Liver (tissue), 8 donors: ENCODE measurements at regions not wholly inside any gene's neighbourhood (a gene's known extent, or its start where the extent isn't known, plus 50 kb on each side); places are given as distances from the start of the nearest gene placed in this dataset.

Experiments
- DNase-seq: peaks from one replicate; pipeline ENCODE4 v3.0.0-alpha.2; 2017; ENCODE audit warnings: low spot score
- H3K27ac ChIP-seq, 2 donors: one replicate each; pipeline ENCODE4 v1.7.0; 2013; ENCODE audit warnings: inconsistent platforms in 2 of 2, low read length in 2 of 2, control low read depth in 1 of 2, low read depth in 1 of 2, mild to moderate bottlenecking in 1 of 2
- H3K27me3 ChIP-seq, 4 donors: one replicate each; pipeline versions ENCODE4 v1.6.1 to v1.7.0; 2013; ENCODE audit warnings: low read length in 3 of 4, inconsistent platforms in 1 of 4, mild to moderate bottlenecking in 1 of 4, moderate library complexity in 1 of 4; ENCODE audit not compliant: control insufficient read depth in 4 of 4, insufficient read depth in 4 of 4
- H3K36me3 ChIP-seq, 4 donors: one replicate each; pipeline versions ENCODE4 v1.6.1 to v1.7.0; 2013; ENCODE audit warnings: low read length in 3 of 4, mild to moderate bottlenecking in 3 of 4, low read depth in 1 of 4, moderate library complexity in 1 of 4; ENCODE audit not compliant: control insufficient read depth in 4 of 4, insufficient read depth in 3 of 4
- H3K4me1 ChIP-seq, 4 donors: one replicate each; pipeline versions ENCODE4 v1.6.1 to v1.7.0; 2013; ENCODE audit warnings: low read length in 3 of 4, mild to moderate bottlenecking in 3 of 4, moderate library complexity in 1 of 4; ENCODE audit not compliant: control insufficient read depth in 4 of 4, insufficient read depth in 4 of 4
- H3K4me3 ChIP-seq, 3 donors: one replicate each; pipeline versions ENCODE4 v1.6.1 to v1.7.0; 2013; ENCODE audit warnings: low read length in 3 of 3, control low read depth in 1 of 3, low read depth in 1 of 3, mild to moderate bottlenecking in 1 of 3
- H3K9ac ChIP-seq, 2 donors: one replicate each; pipeline ENCODE4 v1.7.0; 2013; ENCODE audit warnings: low read length in 2 of 2, mild to moderate bottlenecking in 2 of 2, moderate library complexity in 2 of 2, control low read depth in 1 of 2, low read depth in 1 of 2
- H3K9me3 ChIP-seq, 4 donors: one replicate each; pipeline versions ENCODE4 v1.6.1 to v1.7.0; 2013; ENCODE audit warnings: low read length in 3 of 4; ENCODE audit not compliant: control insufficient read depth in 4 of 4
- ATF3 ChIP-seq: IDR thresholded peaks from 2 replicates; pipeline ENCODE4 v1.6.1; 2016; ENCODE audit warnings: antibody characterized with exemption
- FOXA1 ChIP-seq: IDR thresholded peaks from 2 replicates; pipeline ENCODE4 v1.6.1; 2016; ENCODE audit warnings: antibody characterized with exemption
- FOXA2 ChIP-seq: IDR thresholded peaks from 2 replicates; pipeline ENCODE4 v1.6.1; 2016; ENCODE audit warnings: antibody characterized with exemption
- GABPA ChIP-seq, 2 donors: IDR thresholded peaks in 1 of 2; conservative IDR thresholded peaks in 1 of 2; 2 replicates each; pipeline ENCODE4 v1.6.1; 2016; ENCODE audit warnings: antibody characterized with exemption in 2 of 2, mild to moderate bottlenecking in 1 of 2, moderate library complexity in 1 of 2
- HNF4A ChIP-seq, 2 donors: conservative IDR thresholded peaks; 2 replicates each; pipeline ENCODE4 v1.6.1; 2016; ENCODE audit warnings: antibody characterized with exemption in 2 of 2, mild to moderate bottlenecking in 2 of 2
- JUND ChIP-seq, 2 donors: IDR thresholded peaks; 2 replicates each; pipeline ENCODE4 v1.6.1; 2016; ENCODE audit warnings: antibody characterized with exemption in 2 of 2
- TAF1 ChIP-seq: conservative IDR thresholded peaks from 2 replicates; pipeline ENCODE4 v1.6.1; 2016; ENCODE audit warnings: antibody characterized with exemption, mild to moderate bottlenecking
- YY1 ChIP-seq: IDR thresholded peaks from 2 replicates; pipeline ENCODE4 v1.6.1; 2016; ENCODE audit warnings: antibody characterized with exemption, mild to moderate bottlenecking
- ZBTB33 ChIP-seq: IDR thresholded peaks from 2 replicates; pipeline ENCODE4 v1.6.1; 2016; ENCODE audit warnings: antibody characterized with exemption
- WGBS: extraction: QIAGEN DNeasy Blood & Tissue Kit; methylation state at CpG from one replicate; pipeline ENCODE4 v1.1.7; 2013; 5-methylcytosine and 5-hydroxymethylcytosine counted together
- TF ChIP-seq, protein P1 (sequence below): IDR thresholded peaks from 2 replicates; pipeline ENCODE4 v1.6.1; 2016; ENCODE audit warnings: antibody characterized with exemption, mild to moderate bottlenecking
- TF ChIP-seq, protein P2 (sequence below): fragments of 150-350 bp; IDR thresholded peaks from 2 replicates; pipeline ENCODE4 v1.5.1; 2017; ENCODE audit warnings: improper control_type of control experiment, low read depth, low read length; ENCODE audit not compliant: missing input control
- donor health status: healthy.
- donor health status: healthy.
- donor health status: healthy.
- donor health status: healthy.
- donor health status: healthy.

DNA sequence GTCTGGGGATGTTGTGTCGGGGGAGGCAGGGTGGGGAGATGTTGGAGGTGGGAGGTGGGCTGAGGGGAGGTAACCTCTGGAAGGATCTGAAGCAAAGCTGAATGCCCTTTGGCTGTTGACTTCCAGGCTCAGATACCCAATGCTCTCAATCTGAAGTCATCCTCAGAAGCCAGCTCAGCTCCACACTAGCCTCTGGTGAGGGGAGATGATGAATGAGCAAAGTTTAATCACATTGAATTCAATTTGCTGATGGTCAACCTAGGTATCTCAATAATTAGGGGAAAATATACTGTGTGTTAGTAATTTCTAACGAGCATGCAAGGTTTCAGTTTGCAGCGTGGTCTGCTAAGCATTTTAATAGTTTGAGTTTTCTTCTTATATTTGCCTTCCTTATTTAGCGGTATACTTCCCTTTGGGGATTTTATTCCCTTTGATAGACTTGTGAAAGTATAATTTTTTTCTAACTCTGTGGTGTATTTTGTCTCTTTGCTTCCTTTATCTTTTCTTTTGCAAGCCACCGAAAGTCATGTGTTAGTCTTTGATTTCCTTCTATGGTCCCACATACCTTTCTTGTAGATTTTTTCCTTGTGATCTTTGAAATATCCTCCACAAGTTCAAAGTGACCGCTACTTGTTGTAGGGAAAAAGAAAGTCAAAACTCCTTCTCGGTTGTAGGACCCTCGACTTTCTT is 146.3 kb upstream of the LEF1 start:
- H3K27me3 ChIP-seq = no peaks in the 10 kb centered on the region
- TF ChIP-seq HNF4A (conservative IDR thresholded peaks at IDR 0.05) = no peak
- 72% methylated on average over 8 of the region's 8 CpGs for WGBS
- H3K4me3 ChIP-seq = no peak overlapping the region
- no peaks in the 10 kb centered on the region for H3K9me3 ChIP-seq
- H3K27ac ChIP-seq = no peak overlapping the region
- H3K36me3 ChIP-seq = no peaks in the 10 kb centered on the region
- H3K9ac ChIP-seq = no peak overlapping the region
- no peaks in the 10 kb centered on the region for H3K4me1 ChIP-seq
- DNase-seq = no peak

DNA sequence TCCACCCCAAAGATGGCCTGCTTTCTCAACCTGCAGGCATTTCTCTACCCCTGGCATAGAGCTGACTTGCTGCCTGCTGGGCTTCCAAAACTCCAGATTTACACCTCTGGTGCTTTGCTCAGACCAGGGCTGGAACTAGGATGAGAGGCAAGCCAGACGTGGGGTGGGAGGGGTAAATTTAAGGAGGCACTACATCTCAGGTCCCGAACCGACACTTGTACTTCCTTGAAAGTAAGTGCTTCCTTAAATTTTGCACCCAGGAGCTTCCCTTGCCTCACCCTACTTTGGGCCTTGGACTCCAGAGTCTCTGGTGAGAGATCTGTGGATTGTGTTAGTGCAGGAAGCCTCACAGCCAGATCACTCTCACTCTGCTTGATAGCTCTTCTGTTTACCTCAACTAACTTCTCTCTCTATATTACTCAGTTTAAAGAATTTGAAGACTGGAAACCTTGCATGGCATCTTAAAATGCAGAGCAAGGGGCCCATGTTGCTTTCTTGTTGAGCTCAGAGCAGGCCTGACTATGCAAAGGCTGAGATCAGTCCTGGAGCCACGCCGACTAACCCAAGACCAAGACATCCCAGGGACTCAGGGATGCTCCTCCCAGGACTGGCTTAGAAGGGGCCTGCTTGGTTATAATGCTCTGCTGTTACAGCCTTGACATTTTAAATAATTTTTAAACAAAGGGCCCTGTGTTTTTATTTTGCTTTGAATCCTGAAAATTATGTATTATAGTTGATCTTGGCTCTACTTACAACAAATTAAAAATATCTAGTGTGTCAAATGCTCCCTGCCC is 145.0 kb upstream of the LEF1 start:
- H3K27ac ChIP-seq = no peak overlapping the region
- TF ChIP-seq FOXA2 (no peak), GABPA (IDR thresholded peaks at IDR 0.05 in 1 of 2, conservative IDR thresholded peaks at IDR 0.05 in 1 of 2) (no peak), JUND (IDR thresholded peaks at IDR 0.05) (no peak), ATF3 (no peak), YY1 (no peak), FOXA1 (no peak), TAF1 (no peak), ZBTB33 (no peak), HNF4A (conservative IDR thresholded peaks at IDR 0.05) (no peak)
- TF ChIP-seq, protein P1, sequence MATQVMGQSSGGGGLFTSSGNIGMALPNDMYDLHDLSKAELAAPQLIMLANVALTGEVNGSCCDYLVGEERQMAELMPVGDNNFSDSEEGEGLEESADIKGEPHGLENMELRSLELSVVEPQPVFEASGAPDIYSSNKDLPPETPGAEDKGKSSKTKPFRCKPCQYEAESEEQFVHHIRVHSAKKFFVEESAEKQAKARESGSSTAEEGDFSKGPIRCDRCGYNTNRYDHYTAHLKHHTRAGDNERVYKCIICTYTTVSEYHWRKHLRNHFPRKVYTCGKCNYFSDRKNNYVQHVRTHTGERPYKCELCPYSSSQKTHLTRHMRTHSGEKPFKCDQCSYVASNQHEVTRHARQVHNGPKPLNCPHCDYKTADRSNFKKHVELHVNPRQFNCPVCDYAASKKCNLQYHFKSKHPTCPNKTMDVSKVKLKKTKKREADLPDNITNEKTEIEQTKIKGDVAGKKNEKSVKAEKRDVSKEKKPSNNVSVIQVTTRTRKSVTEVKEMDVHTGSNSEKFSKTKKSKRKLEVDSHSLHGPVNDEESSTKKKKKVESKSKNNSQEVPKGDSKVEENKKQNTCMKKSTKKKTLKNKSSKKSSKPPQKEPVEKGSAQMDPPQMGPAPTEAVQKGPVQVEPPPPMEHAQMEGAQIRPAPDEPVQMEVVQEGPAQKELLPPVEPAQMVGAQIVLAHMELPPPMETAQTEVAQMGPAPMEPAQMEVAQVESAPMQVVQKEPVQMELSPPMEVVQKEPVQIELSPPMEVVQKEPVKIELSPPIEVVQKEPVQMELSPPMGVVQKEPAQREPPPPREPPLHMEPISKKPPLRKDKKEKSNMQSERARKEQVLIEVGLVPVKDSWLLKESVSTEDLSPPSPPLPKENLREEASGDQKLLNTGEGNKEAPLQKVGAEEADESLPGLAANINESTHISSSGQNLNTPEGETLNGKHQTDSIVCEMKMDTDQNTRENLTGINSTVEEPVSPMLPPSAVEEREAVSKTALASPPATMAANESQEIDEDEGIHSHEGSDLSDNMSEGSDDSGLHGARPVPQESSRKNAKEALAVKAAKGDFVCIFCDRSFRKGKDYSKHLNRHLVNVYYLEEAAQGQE = no peak
- TF ChIP-seq, protein P2, sequence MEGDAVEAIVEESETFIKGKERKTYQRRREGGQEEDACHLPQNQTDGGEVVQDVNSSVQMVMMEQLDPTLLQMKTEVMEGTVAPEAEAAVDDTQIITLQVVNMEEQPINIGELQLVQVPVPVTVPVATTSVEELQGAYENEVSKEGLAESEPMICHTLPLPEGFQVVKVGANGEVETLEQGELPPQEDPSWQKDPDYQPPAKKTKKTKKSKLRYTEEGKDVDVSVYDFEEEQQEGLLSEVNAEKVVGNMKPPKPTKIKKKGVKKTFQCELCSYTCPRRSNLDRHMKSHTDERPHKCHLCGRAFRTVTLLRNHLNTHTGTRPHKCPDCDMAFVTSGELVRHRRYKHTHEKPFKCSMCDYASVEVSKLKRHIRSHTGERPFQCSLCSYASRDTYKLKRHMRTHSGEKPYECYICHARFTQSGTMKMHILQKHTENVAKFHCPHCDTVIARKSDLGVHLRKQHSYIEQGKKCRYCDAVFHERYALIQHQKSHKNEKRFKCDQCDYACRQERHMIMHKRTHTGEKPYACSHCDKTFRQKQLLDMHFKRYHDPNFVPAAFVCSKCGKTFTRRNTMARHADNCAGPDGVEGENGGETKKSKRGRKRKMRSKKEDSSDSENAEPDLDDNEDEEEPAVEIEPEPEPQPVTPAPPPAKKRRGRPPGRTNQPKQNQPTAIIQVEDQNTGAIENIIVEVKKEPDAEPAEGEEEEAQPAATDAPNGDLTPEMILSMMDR = no peak
- no peak overlapping the region for H3K9ac ChIP-seq
- no peak overlapping the region for H3K4me3 ChIP-seq
- no peak for DNase-seq
- no peaks in the 10 kb centered on the region for H3K36me3 ChIP-seq
- no peaks in the 10 kb centered on the region for H3K4me1 ChIP-seq
- 86% methylated on average over 5 of the region's 5 CpGs for WGBS
- H3K9me3 ChIP-seq = no peaks in the 10 kb centered on the region
- H3K27me3 ChIP-seq = no peaks in the 10 kb centered on the region
